NCI-H226 (cell line): ENCODE measurements at regions not wholly inside any gene's neighbourhood (a gene's known extent, or its start where the extent isn't known, plus 50 kb on each side); places are given as distances from the start of the nearest gene placed in this dataset.
"Not testable (repeated sequence)": the region's sequence is repeated elsewhere in the genome, so short reads cannot be mapped to it uniquely, and the experiment has no call there.

Experiments used
- DNase-seq: peaks from one replicate; pipeline ENCODE4 v3.0.0-alpha.2; 2015

GRCh38 chr6:140193269-140193668, 818.8 kb upstream of the CITED2 start:
- DNase-seq = no peak

- DNase-seq = no peak
Observed at GRCh38 chr6:140192018-140192417, 817.6 kb upstream of the CITED2 start.

GRCh38 chr6:140189263-140189662, 814.8 kb upstream of the CITED2 start:
- DNase-seq = not testable (repeated sequence)

- no peak for DNase-seq
Observed at GRCh38 chr6:140185991-140186390, 811.5 kb upstream of the CITED2 start.

- no peak for DNase-seq
Observed at GRCh38 chr6:140183881-140184280, 809.4 kb upstream of the CITED2 start.

GRCh38 chr6:140182821-140183220, 808.4 kb upstream of the CITED2 start:
- no peak for DNase-seq

- no peak for DNase-seq
Observed at GRCh38 chr6:140181876-140182275, 807.4 kb upstream of the CITED2 start.

GRCh38 chr6:140180306-140180705, 805.9 kb upstream of the CITED2 start:
- no peak for DNase-seq

GRCh38 chr6:140178935-140179334, 804.5 kb upstream of the CITED2 start:
- peak; percentile 41 for DNase-seq

- DNase-seq = peak; percentile 49
Observed at GRCh38 chr6:140178520-140178919, 804.1 kb upstream of the CITED2 start.

GRCh38 chr6:140176306-140176705, 801.9 kb upstream of the CITED2 start:
- DNase-seq = no peak

- no peak for DNase-seq
Observed at GRCh38 chr6:140175486-140175885, 801.0 kb upstream of the CITED2 start.

- peak; percentile 95 for DNase-seq
Observed at GRCh38 chr6:140174524-140174923, 800.1 kb upstream of the CITED2 start.

GRCh38 chr6:140168365-140168764, 793.9 kb upstream of the CITED2 start:
- DNase-seq = no peak

- DNase-seq = no peak
Observed at GRCh38 chr6:140160909-140161308, 786.5 kb upstream of the CITED2 start.

GRCh38 chr6:140160494-140160893, 786.0 kb upstream of the CITED2 start:
- DNase-seq = no peak

GRCh38 chr6:140156131-140156530, 781.7 kb upstream of the CITED2 start:
- no peak for DNase-seq

- no peak for DNase-seq
Observed at GRCh38 chr6:140155451-140156126, 781.1 kb upstream of the CITED2 start.

- no peak for DNase-seq
Observed at GRCh38 chr6:140153703-140154102, 779.3 kb upstream of the CITED2 start.

- DNase-seq = not testable (repeated sequence)
Observed at GRCh38 chr6:140147825-140148814, 773.7 kb upstream of the CITED2 start.

GRCh38 chr6:140140891-140141290, 766.4 kb upstream of the CITED2 start:
- no peak for DNase-seq

- DNase-seq = no peak
Observed at GRCh38 chr6:140138311-140139010, 764.0 kb upstream of the CITED2 start.

- peak; percentile 32 for DNase-seq
Observed at GRCh38 chr6:140134224-140134623, 759.8 kb upstream of the CITED2 start.
